Loucy (cell line): ENCODE measurements at regions not wholly inside any gene's neighbourhood (a gene's known extent, or its start where the extent isn't known, plus 50 kb on each side); places are given as distances from the start of the nearest gene placed in this dataset.

Source experiments
- CTCF ChIP-seq: fragments of 200-600 bp; sonication (generic); conservative IDR thresholded peaks from 2 replicates; pipeline ENCODE4 v1.5.1; 2014; ENCODE audit warnings: mild to moderate bottlenecking, antibody characterized with exemption, low read length
- EZH2phosphoT487 ChIP-seq: fragments of 200-600 bp; IDR thresholded peaks from 2 replicates; pipeline ENCODE4 v1.6.1; 2018; ENCODE audit warnings: antibody characterized with exemption, mild to moderate bottlenecking, moderate library complexity, borderline replicate concordance

GRCh38 chr4:74855879-74856278 lies 61.6 kb upstream of the BTC start:
- TF ChIP-seq CTCF (no peak), EZH2phosphoT487 (no peak)
